Nephron (organoid): ENCODE measurements at regions not wholly inside any gene's neighbourhood (a gene's known extent, or its start where the extent isn't known, plus 50 kb on each side); places are given as distances from the start of the nearest gene placed in this dataset.

Experiments
- H3K27ac Mint-ChIP-seq, 3 experiments: 2 replicates each; pipeline ENCODE4 v1.8.0; 2020; ENCODE audit warnings: mixed read lengths in 3 of 3, mild to moderate bottlenecking in 2 of 3, moderate library complexity in 1 of 3
- H3K27me3 Mint-ChIP-seq: 2 replicates; pipeline ENCODE4 v1.8.0; 2021; ENCODE audit warnings: low read depth, mild to moderate bottlenecking, moderate library complexity, mixed read lengths
- H3K36me3 Mint-ChIP-seq: 2 replicates; pipeline ENCODE4 v1.8.0; 2020; ENCODE audit warnings: low read depth, mixed read lengths
- H3K4me1 Mint-ChIP-seq: 2 replicates; pipeline ENCODE4 v1.8.0; 2020; ENCODE audit warnings: mixed read lengths
- H3K4me3 Mint-ChIP-seq, 3 experiments: 2 replicates each; pipeline ENCODE4 v1.8.0; 2020; ENCODE audit warnings: mild to moderate bottlenecking in 3 of 3, mixed read lengths in 3 of 3, moderate library complexity in 2 of 3
- H3K9me3 Mint-ChIP-seq: 2 replicates; pipeline ENCODE4 v1.8.0; 2020; ENCODE audit warnings: mixed read lengths
- CTCF ChIP-seq, 3 experiments: fragments of 200-600 bp; sonication (generic); IDR thresholded peaks; one replicate each; pipeline ENCODE4 v1.5.0; 2021; ENCODE audit warnings: antibody characterized with exemption in 3 of 3; ENCODE audit not compliant: unreplicated experiment in 3 of 3

GRCh38 chr1:181392133-181392532, 91.2 kb upstream of the CACNA1E start:
- Mint-ChIP-seq H3K9me3 (no peaks in the 10 kb centered on the region), H3K27ac (no peak overlapping the region), H3K4me1 (peaks cover 32% of the 10 kb centered on the region), H3K27me3 (no peaks in the 10 kb centered on the region), H3K4me3 (no peak overlapping the region), H3K36me3 (no peaks in the 10 kb centered on the region)
- no peak for TF ChIP-seq CTCF (IDR thresholded peaks at IDR 0.05; ENCODE audit: unreplicated experiment in 3 of 3)

GRCh38 chr1:181392613-181393220, 90.6 kb upstream of the CACNA1E start:
- TF ChIP-seq CTCF (IDR thresholded peaks at IDR 0.05; ENCODE audit: unreplicated experiment in 3 of 3): no peak
- Mint-ChIP-seq H3K27me3 (no peaks in the 10 kb centered on the region), H3K4me3 (no peak overlapping the region), H3K36me3 (no peaks in the 10 kb centered on the region), H3K9me3 (no peaks in the 10 kb centered on the region), H3K4me1 (peaks cover 33% of the 10 kb centered on the region), H3K27ac (no peak overlapping the region)

GRCh38 chr1:181394766-181395165, 88.6 kb upstream of the CACNA1E start:
- peaks cover 35% of the 10 kb centered on the region for H3K4me1 Mint-ChIP-seq
- H3K36me3 Mint-ChIP-seq: no peaks in the 10 kb centered on the region
- no peak overlapping the region for H3K4me3 Mint-ChIP-seq
- no peaks in the 10 kb centered on the region for H3K9me3 Mint-ChIP-seq
- no peaks in the 10 kb centered on the region for H3K27me3 Mint-ChIP-seq
- H3K27ac Mint-ChIP-seq: no peak overlapping the region
- TF ChIP-seq CTCF (IDR thresholded peaks at IDR 0.05; ENCODE audit: unreplicated experiment in 3 of 3): no peak

- Mint-ChIP-seq H3K4me1 (peaks cover 23% of the 10 kb centered on the region), H3K27ac (no peak overlapping the region), H3K4me3 (no peak overlapping the region), H3K27me3 (no peaks in the 10 kb centered on the region), H3K36me3 (no peaks in the 10 kb centered on the region), H3K9me3 (no peaks in the 10 kb centered on the region)
- no peak for TF ChIP-seq CTCF (IDR thresholded peaks at IDR 0.05; ENCODE audit: unreplicated experiment in 3 of 3)
These were observed 87.1 kb upstream of the CACNA1E start for GRCh38 chr1:181396171-181396670.

GRCh38 chr1:181396811-181397210, 86.5 kb upstream of the CACNA1E start:
- no peak for TF ChIP-seq CTCF (IDR thresholded peaks at IDR 0.05; ENCODE audit: unreplicated experiment in 3 of 3)
- Mint-ChIP-seq H3K4me3 (no peak overlapping the region), H3K36me3 (no peaks in the 10 kb centered on the region), H3K9me3 (no peaks in the 10 kb centered on the region), H3K4me1 (peaks cover 17% of the 10 kb centered on the region), H3K27me3 (no peaks in the 10 kb centered on the region), H3K27ac (no peak overlapping the region)

- Mint-ChIP-seq H3K27ac (no peak overlapping the region), H3K9me3 (no peaks in the 10 kb centered on the region), H3K27me3 (no peaks in the 10 kb centered on the region), H3K4me1 (peaks cover 6% of the 10 kb centered on the region), H3K36me3 (no peaks in the 10 kb centered on the region), H3K4me3 (no peak overlapping the region)
- no peak for TF ChIP-seq CTCF (IDR thresholded peaks at IDR 0.05; ENCODE audit: unreplicated experiment in 3 of 3)
These were observed 85.5 kb upstream of the CACNA1E start for GRCh38 chr1:181397845-181398244.
